ENCODE measurements at regions not wholly inside any gene's neighbourhood (a gene's known extent, or its start where the extent isn't known, plus 50 kb on each side); places are given as distances from the start of the nearest gene placed in this dataset.
"Not testable (repeated sequence)": the region's sequence is repeated elsewhere in the genome, so short reads cannot be mapped to it uniquely, and the experiment has no call there.

DNA sequence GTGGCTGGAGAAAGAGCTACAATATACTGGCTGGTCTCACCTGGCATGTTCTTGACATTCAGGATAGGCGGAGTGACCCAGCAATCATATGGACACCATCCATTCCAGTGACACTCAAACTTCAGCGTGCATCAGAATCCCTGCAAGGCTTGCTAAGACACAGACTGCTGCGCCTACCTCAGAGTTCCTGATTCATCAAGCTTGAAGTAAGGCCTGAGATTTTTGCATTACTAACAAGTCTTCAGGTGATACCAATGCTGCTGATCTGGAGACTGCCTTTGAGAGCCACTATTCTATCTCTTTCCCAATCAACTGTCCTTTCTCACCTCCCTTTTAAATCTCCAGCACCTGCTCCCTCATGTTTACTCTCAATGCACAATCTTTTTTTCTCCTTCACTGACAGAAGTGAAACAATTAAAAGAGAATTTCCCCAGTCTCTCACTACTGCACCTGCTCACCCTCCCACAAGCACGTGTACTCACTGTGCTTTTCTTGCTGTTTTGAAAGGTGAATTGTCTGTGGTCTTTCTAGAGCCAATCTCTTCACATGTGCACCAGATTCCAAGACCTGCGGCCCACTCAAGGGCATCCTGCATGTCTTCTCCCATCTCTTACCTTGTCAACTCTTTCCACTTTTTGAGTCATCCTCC lies 519.2 kb downstream of the TTLL7 start:
- TF ChIP-seq, protein P1, sequence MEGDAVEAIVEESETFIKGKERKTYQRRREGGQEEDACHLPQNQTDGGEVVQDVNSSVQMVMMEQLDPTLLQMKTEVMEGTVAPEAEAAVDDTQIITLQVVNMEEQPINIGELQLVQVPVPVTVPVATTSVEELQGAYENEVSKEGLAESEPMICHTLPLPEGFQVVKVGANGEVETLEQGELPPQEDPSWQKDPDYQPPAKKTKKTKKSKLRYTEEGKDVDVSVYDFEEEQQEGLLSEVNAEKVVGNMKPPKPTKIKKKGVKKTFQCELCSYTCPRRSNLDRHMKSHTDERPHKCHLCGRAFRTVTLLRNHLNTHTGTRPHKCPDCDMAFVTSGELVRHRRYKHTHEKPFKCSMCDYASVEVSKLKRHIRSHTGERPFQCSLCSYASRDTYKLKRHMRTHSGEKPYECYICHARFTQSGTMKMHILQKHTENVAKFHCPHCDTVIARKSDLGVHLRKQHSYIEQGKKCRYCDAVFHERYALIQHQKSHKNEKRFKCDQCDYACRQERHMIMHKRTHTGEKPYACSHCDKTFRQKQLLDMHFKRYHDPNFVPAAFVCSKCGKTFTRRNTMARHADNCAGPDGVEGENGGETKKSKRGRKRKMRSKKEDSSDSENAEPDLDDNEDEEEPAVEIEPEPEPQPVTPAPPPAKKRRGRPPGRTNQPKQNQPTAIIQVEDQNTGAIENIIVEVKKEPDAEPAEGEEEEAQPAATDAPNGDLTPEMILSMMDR (IDR thresholded peaks at IDR 0.05): not testable (repeated sequence)
- TF ChIP-seq POLR2A, POLR2AphosphoS5 (IDR thresholded peaks at IDR 0.05): not testable (repeated sequence)

Measured in upper lobe of left lung (tissue), 4 donors.